ENCODE measurements at regions not wholly inside any gene's neighbourhood (a gene's known extent, or its start where the extent isn't known, plus 50 kb on each side); places are given as distances from the start of the nearest gene placed in this dataset.

- DNase-seq: no peak
- in situ Hi-C loops (cut with MboI; ENCODE audit: low pct_unique_long_range_greater_than_20kb, low sequenced_read_pairs): no loop called here
Measured at GRCh38 chr12:111025792-111026430, 105.5 kb upstream of the MYL2 start.

- in situ Hi-C loops (cut with MboI; ENCODE audit: low pct_unique_long_range_greater_than_20kb, low sequenced_read_pairs): no loop called here
- no peak for DNase-seq
Measured at GRCh38 chr12:111025301-111025700, 104.9 kb upstream of the MYL2 start.

- DNase-seq: peak; percentile 56
- in situ Hi-C loops (cut with MboI; ENCODE audit: low pct_unique_long_range_greater_than_20kb, low sequenced_read_pairs): no loop called here
Measured at GRCh38 chr12:111024205-111024801, 103.9 kb upstream of the MYL2 start.

GRCh38 chr12:111022386-111022785 is 102.0 kb upstream of the MYL2 start:
- in situ Hi-C loops (cut with MboI; ENCODE audit: low pct_unique_long_range_greater_than_20kb, low sequenced_read_pairs): no loop called here
- no peak for DNase-seq

GRCh38 chr12:111014547-111014946 is 94.2 kb upstream of the MYL2 start:
- no peak for DNase-seq
- in situ Hi-C loops (cut with MboI; ENCODE audit: low pct_unique_long_range_greater_than_20kb, low sequenced_read_pairs): no loop called here

- in situ Hi-C loops (cut with MboI; ENCODE audit: low pct_unique_long_range_greater_than_20kb, low sequenced_read_pairs): no loop called here
- no peak for DNase-seq
Measured at GRCh38 chr12:111012918-111013317, 92.5 kb upstream of the MYL2 start.

GRCh38 chr12:111011999-111012600 is 91.7 kb upstream of the MYL2 start:
- in situ Hi-C loops (cut with MboI; ENCODE audit: low pct_unique_long_range_greater_than_20kb, low sequenced_read_pairs): no loop called here
- DNase-seq: no peak

- DNase-seq: no peak
- in situ Hi-C loops (cut with MboI; ENCODE audit: low pct_unique_long_range_greater_than_20kb, low sequenced_read_pairs): no loop called here
Measured at GRCh38 chr12:111010916-111011657, 90.7 kb upstream of the MYL2 start.

GRCh38 chr12:111010061-111010460 is 89.7 kb upstream of the MYL2 start:
- in situ Hi-C loops (cut with MboI; ENCODE audit: low pct_unique_long_range_greater_than_20kb, low sequenced_read_pairs): no loop called here
- no peak for DNase-seq

GRCh38 chr12:111006621-111007020 is 86.2 kb upstream of the MYL2 start:
- DNase-seq: no peak
- in situ Hi-C loops (cut with MboI; ENCODE audit: low pct_unique_long_range_greater_than_20kb, low sequenced_read_pairs): no loop called here

GRCh38 chr12:110998971-110999370 is 78.6 kb upstream of the MYL2 start:
- no peak for DNase-seq
- in situ Hi-C loops (cut with MboI; ENCODE audit: low pct_unique_long_range_greater_than_20kb, low sequenced_read_pairs): no loop called here

- in situ Hi-C loops (cut with MboI; ENCODE audit: low pct_unique_long_range_greater_than_20kb, low sequenced_read_pairs): no loop called here
- DNase-seq: no peak
Measured at GRCh38 chr12:110998165-110998564, 77.8 kb upstream of the MYL2 start.

- in situ Hi-C loops (cut with MboI; ENCODE audit: low pct_unique_long_range_greater_than_20kb, low sequenced_read_pairs): no loop called here
- DNase-seq: no peak
Measured at GRCh38 chr12:110996415-110996814, 76.0 kb upstream of the MYL2 start.

- in situ Hi-C loops (cut with MboI; ENCODE audit: low pct_unique_long_range_greater_than_20kb, low sequenced_read_pairs): no loop called here
- no peak for DNase-seq
Measured at GRCh38 chr12:110995615-110996014, 75.2 kb upstream of the MYL2 start.

- no peak for DNase-seq
Measured at GRCh38 chr12:110995016-110995415, 74.6 kb upstream of the MYL2 start.

GRCh38 chr12:110993434-110993833 is 73.1 kb upstream of the MYL2 start:
- in situ Hi-C loops (cut with MboI; ENCODE audit: low pct_unique_long_range_greater_than_20kb, low sequenced_read_pairs): no loop called here
- DNase-seq: no peak

More at GRCh38 chr12:110995016-110995415, 74.6 kb upstream of the MYL2 start:
- in situ Hi-C loops (cut with MboI; ENCODE audit: low pct_unique_long_range_greater_than_20kb, low sequenced_read_pairs): no loop called here

- in situ Hi-C loops (cut with MboI; ENCODE audit: low pct_unique_long_range_greater_than_20kb, low sequenced_read_pairs): no loop called here
- DNase-seq: peak; percentile 6
Measured at GRCh38 chr12:110992909-110993308, 72.5 kb upstream of the MYL2 start.

GRCh38 chr12:110983811-110984210 is 63.4 kb upstream of the MYL2 start:
- in situ Hi-C loops (cut with MboI; ENCODE audit: low pct_unique_long_range_greater_than_20kb, low sequenced_read_pairs): no loop called here
- DNase-seq: no peak

GRCh38 chr12:110972866-110973265 is 52.5 kb upstream of the MYL2 start:
- DNase-seq: no peak
- in situ Hi-C loops (cut with MboI; ENCODE audit: low pct_unique_long_range_greater_than_20kb, low sequenced_read_pairs): no loop called here

- in situ Hi-C loops (cut with MboI; ENCODE audit: low pct_unique_long_range_greater_than_20kb, low sequenced_read_pairs): no loop called here
- no peak for DNase-seq
Measured at GRCh38 chr12:110971936-110972335, 51.6 kb upstream of the MYL2 start.

Measured in KBM-7 (cell line).